MM.1S (cell line): ENCODE measurements at regions not wholly inside any gene's neighbourhood (a gene's known extent, or its start where the extent isn't known, plus 50 kb on each side); places are given as distances from the start of the nearest gene placed in this dataset.

ENCODE experiments used
- DNase-seq: peaks from one replicate; pipeline ENCODE4 v3.0.0-alpha.2; 2015
- H2AFZ ChIP-seq: fragments of 300-600 bp; sonication (generic); 2 replicates; pipeline ENCODE4 v1.6.0; 2016; ENCODE audit warnings: antibody characterized with exemption, low read length
- H3F3A ChIP-seq: fragments of 300-600 bp; sonication (generic); 2 replicates; pipeline ENCODE4 v1.6.1; 2016; ENCODE audit warnings: mild to moderate bottlenecking, antibody characterized with exemption, low read length, moderate library complexity, mixed read lengths; ENCODE audit not compliant: insufficient read depth
- H3K27ac ChIP-seq: fragments of 300-600 bp; sonication (generic); 2 replicates; pipeline ENCODE4 v1.5.1; 2016; ENCODE audit warnings: mild to moderate bottlenecking, low read length
- H3K27me3 ChIP-seq: fragments of 300-600 bp; sonication (generic); replicated peaks from 2 replicates; pipeline ENCODE4 v1.6.0; 2016; ENCODE audit warnings: low read length; ENCODE audit not compliant: insufficient read depth
- H3K36me3 ChIP-seq: fragments of 300-600 bp; sonication (generic); replicated peaks from 2 replicates; pipeline ENCODE4 v1.6.1; 2016; ENCODE audit warnings: mild to moderate bottlenecking, low read length, mixed read lengths; ENCODE audit not compliant: insufficient read depth
- H3K4me1 ChIP-seq: fragments of 300-600 bp; sonication (generic); 2 replicates; pipeline ENCODE4 v1.6.1; 2016; ENCODE audit warnings: low read length, mixed read lengths
- H3K4me2 ChIP-seq: fragments of 300-600 bp; sonication (generic); 2 replicates; pipeline ENCODE4 v1.6.0; 2016; ENCODE audit warnings: low read depth, low read length
- H3K4me3 ChIP-seq: fragments of 300-600 bp; sonication (generic); 2 replicates; pipeline ENCODE4 v1.5.1; 2016; ENCODE audit warnings: low read length, mixed read lengths
- H3K79me2 ChIP-seq: fragments of 300-600 bp; sonication (generic); 2 replicates; pipeline ENCODE4 v1.6.1; 2016; ENCODE audit warnings: mixed run types, low read length, mixed read lengths
- H3K9ac ChIP-seq: fragments of 300-600 bp; sonication (generic); 2 replicates; pipeline ENCODE4 v1.6.1; 2016; ENCODE audit warnings: low read length, mixed read lengths
- H3K9me2 ChIP-seq: fragments of 300-600 bp; sonication (generic); replicated peaks from 2 replicates; pipeline ENCODE4 v1.6.1; 2016; ENCODE audit warnings: mild to moderate bottlenecking, low read length, mixed read lengths; ENCODE audit not compliant: insufficient read depth
- H3K9me3 ChIP-seq: fragments of 300-600 bp; sonication (generic); replicated peaks from 2 replicates; pipeline ENCODE4 v1.6.1; 2016; ENCODE audit warnings: mild to moderate bottlenecking, low read length, mixed read lengths; ENCODE audit not compliant: insufficient read depth
- H4K20me1 ChIP-seq: fragments of 300-600 bp; sonication (generic); 2 replicates; pipeline ENCODE4 v1.6.1; 2016; ENCODE audit warnings: mild to moderate bottlenecking, low read length, moderate library complexity, mixed read lengths; ENCODE audit not compliant: insufficient read depth
- CTCF ChIP-seq: fragments of 300-600 bp; sonication (generic); IDR thresholded peaks from 2 replicates; pipeline ENCODE4 v1.5.1; 2016; ENCODE audit warnings: antibody characterized with exemption, low read length, mixed read lengths
- EZH2 ChIP-seq: fragments of 300-600 bp; sonication (generic); optimal IDR thresholded peaks from 2 replicates; pipeline ENCODE3; 2017; ENCODE audit warnings: low read depth, mild to moderate bottlenecking, antibody characterized with exemption, low read length, mixed read lengths
- EZH2phosphoT487 ChIP-seq: fragments of 300-600 bp; sonication (generic); IDR thresholded peaks from 2 replicates; pipeline ENCODE4 v1.6.1; 2018; ENCODE audit warnings: antibody characterized with exemption, low read length

GRCh38 chr10:124298891-124299290 is 119.8 kb downstream of the OAT start:
- no peak for TF ChIP-seq EZH2phosphoT487
- TF ChIP-seq EZH2 = no peak
- TF ChIP-seq CTCF = no peak
- Histone ChIP-seq H3K79me2 (no peaks in the 10 kb centered on the region), H3K9me2 (no peaks in the 10 kb centered on the region), H3F3A (no peaks in the 10 kb centered on the region), H3K9me3 (no peaks in the 10 kb centered on the region), H3K27me3 (no peaks in the 10 kb centered on the region), H3K27ac (no peak overlapping the region), H3K9ac (no peak overlapping the region), H3K4me2 (no peak overlapping the region), H3K36me3 (no peaks in the 10 kb centered on the region), H3K4me3 (no peak overlapping the region), H4K20me1 (no peaks in the 10 kb centered on the region), H3K4me1 (no peaks in the 10 kb centered on the region), H2AFZ (no peak overlapping the region)
- no peak for DNase-seq

DNA sequence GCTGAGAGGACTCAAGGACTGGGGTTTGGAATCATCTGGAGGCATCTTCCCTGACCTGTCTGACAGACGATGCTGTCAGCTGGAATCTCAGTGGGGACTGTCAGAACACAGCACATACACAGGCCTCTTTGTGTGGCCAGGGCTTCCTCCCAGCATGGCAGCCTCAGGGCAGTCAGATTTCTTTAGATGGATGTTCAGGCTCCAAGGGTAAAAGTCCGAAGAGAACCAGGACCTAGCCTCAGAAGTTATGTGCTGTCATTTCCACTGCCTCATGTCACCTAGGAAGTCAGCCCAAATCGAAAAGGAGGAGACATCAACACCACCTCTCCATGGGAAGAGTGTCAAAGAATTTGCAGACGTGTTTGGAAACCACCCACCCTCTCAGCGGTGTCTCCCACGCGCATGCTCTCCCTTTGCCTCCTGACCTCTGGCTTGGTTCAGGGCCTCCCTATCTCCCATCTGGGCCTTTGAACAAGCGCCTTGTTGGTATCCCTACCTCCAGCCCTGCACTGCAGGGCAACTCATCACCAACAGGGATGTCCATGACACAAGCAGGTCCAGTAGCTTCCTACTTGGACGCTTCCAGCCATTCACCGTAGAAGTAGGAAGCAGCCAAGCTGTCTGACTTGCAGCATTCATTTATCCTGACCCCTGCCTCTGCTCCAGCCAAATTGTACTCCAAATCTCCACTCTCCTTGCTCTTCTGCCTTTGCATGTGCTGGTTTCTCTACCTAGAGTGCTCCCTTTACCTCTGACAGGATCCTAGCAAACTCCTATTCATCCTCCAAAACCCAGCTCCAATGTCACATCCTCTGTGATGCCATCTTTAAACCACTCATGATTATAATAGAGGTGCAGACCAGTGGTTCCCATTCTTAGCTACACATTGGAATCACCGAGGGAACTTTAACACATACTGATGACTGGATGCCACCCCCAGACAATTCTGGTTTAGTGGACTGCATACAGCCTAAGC is 121.6 kb downstream of the OAT start:
- Histone ChIP-seq H3K9me3 (no peaks in the 10 kb centered on the region), H3K9me2 (no peaks in the 10 kb centered on the region), H4K20me1 (no peaks in the 10 kb centered on the region), H3K4me3 (no peak overlapping the region), H3K4me1 (no peaks in the 10 kb centered on the region), H3K4me2 (no peak overlapping the region), H2AFZ (no peak overlapping the region), H3K27me3 (no peaks in the 10 kb centered on the region), H3K36me3 (no peaks in the 10 kb centered on the region), H3K9ac (no peak overlapping the region), H3K27ac (no peak overlapping the region), H3K79me2 (no peaks in the 10 kb centered on the region), H3F3A (no peaks in the 10 kb centered on the region)
- no peak for DNase-seq
- no peak for TF ChIP-seq EZH2
- no peak for TF ChIP-seq CTCF
- TF ChIP-seq EZH2phosphoT487 = no peak

- H3K4me2 ChIP-seq = no peak overlapping the region
- no peaks in the 10 kb centered on the region for H3K36me3 ChIP-seq
- no peaks in the 10 kb centered on the region for H3K79me2 ChIP-seq
- DNase-seq = no peak
- no peaks in the 10 kb centered on the region for H3K9me2 ChIP-seq
- no peak overlapping the region for H3K27ac ChIP-seq
- no peaks in the 10 kb centered on the region for H3K4me1 ChIP-seq
- no peaks in the 10 kb centered on the region for H3K27me3 ChIP-seq
- H3K9me3 ChIP-seq = no peaks in the 10 kb centered on the region
- no peak for TF ChIP-seq EZH2
- no peak for TF ChIP-seq CTCF
- no peak for TF ChIP-seq EZH2phosphoT487
- H3K4me3 ChIP-seq = no peak overlapping the region
- H3F3A ChIP-seq = no peaks in the 10 kb centered on the region
- no peak overlapping the region for H3K9ac ChIP-seq
- H2AFZ ChIP-seq = no peak overlapping the region
- no peaks in the 10 kb centered on the region for H4K20me1 ChIP-seq
Observed at GRCh38 chr10:124296121-124296812, 122.5 kb downstream of the OAT start.
